ENCODE measurements at regions not wholly inside any gene's neighbourhood (a gene's known extent, or its start where the extent isn't known, plus 50 kb on each side); places are given as distances from the start of the nearest gene placed in this dataset.
A peak's percentile ranks its signal among the peaks of the same experiment; 100 is the strongest.

GRCh38 chr2:120939595-120940318 lies 204.1 kb downstream of the GLI2 start:
- Histone ChIP-seq H3K9me3 (ENCODE audit: control insufficient read depth in 2 of 2, low read length in 2 of 2) (no peaks in the 10 kb centered on the region), H3K4me1 (ENCODE audit: control insufficient read depth, insufficient read depth, low read length) (peaks cover 65% of the 10 kb centered on the region), H3K9ac (ENCODE audit: low read length in 2 of 2) (no peak overlapping the region), H3K4me3 (ENCODE audit: low read length in 2 of 2) (peak overlapping the region in 1 of 2 donors; percentile 15), H3K36me3 (ENCODE audit: control insufficient read depth in 2 of 2, insufficient read depth in 2 of 2, low read length in 2 of 2) (no peaks in the 10 kb centered on the region), H3K27me3 (ENCODE audit: control insufficient read depth in 1 of 2, insufficient read depth in 2 of 2, low read length in 2 of 2) (peaks cover 0 to 2% of the 10 kb centered on the region in 2 donors), H3K27ac (ENCODE audit: low read length) (peak overlapping the region; percentile 3)

- Histone ChIP-seq H3K27ac (ENCODE audit: low read length) (peak overlapping the region; percentile 3), H3K4me1 (ENCODE audit: control insufficient read depth, insufficient read depth, low read length) (peaks cover 60% of the 10 kb centered on the region), H3K9me3 (ENCODE audit: control insufficient read depth in 2 of 2, low read length in 2 of 2) (no peaks in the 10 kb centered on the region), H3K27me3 (ENCODE audit: control insufficient read depth in 1 of 2, insufficient read depth in 2 of 2, low read length in 2 of 2) (peaks cover 0 to 2% of the 10 kb centered on the region in 2 donors), H3K4me3 (ENCODE audit: low read length in 2 of 2) (no peak overlapping the region), H3K9ac (ENCODE audit: low read length in 2 of 2) (no peak overlapping the region), H3K36me3 (ENCODE audit: control insufficient read depth in 2 of 2, insufficient read depth in 2 of 2, low read length in 2 of 2) (no peaks in the 10 kb centered on the region)
Measured at GRCh38 chr2:120940319-120940696, 204.6 kb downstream of the GLI2 start.

- no peak overlapping the region for H3K27ac ChIP-seq (ENCODE audit: low read length)
- H3K4me3 ChIP-seq (ENCODE audit: low read length in 2 of 2), result no peak overlapping the region
- no peaks in the 10 kb centered on the region for H3K9me3 ChIP-seq (ENCODE audit: control insufficient read depth in 2 of 2, low read length in 2 of 2)
Measured at GRCh38 chr2:120940726-120941256, 205.1 kb downstream of the GLI2 start.

GRCh38 chr2:120941571-120942120 lies 206.0 kb downstream of the GLI2 start:
- H3K9ac ChIP-seq (ENCODE audit: low read length in 2 of 2), result no peak overlapping the region
- peaks cover 0 to 2% of the 10 kb centered on the region in 2 donors for H3K27me3 ChIP-seq (ENCODE audit: control insufficient read depth in 1 of 2, insufficient read depth in 2 of 2, low read length in 2 of 2)
- H3K4me1 ChIP-seq (ENCODE audit: control insufficient read depth, insufficient read depth, low read length), result peaks cover 46% of the 10 kb centered on the region
- H3K9me3 ChIP-seq (ENCODE audit: control insufficient read depth in 2 of 2, low read length in 2 of 2), result no peaks in the 10 kb centered on the region
- H3K27ac ChIP-seq (ENCODE audit: low read length), result no peak overlapping the region
- H3K36me3 ChIP-seq (ENCODE audit: control insufficient read depth in 2 of 2, insufficient read depth in 2 of 2, low read length in 2 of 2), result peaks cover 0 to 2% of the 10 kb centered on the region in 2 donors
- H3K4me3 ChIP-seq (ENCODE audit: low read length in 2 of 2), result no peak overlapping the region

More at GRCh38 chr2:120940726-120941256, 205.1 kb downstream of the GLI2 start:
- Histone ChIP-seq H3K27me3 (ENCODE audit: control insufficient read depth in 1 of 2, insufficient read depth in 2 of 2, low read length in 2 of 2) (peaks cover 0 to 2% of the 10 kb centered on the region in 2 donors), H3K36me3 (ENCODE audit: control insufficient read depth in 2 of 2, insufficient read depth in 2 of 2, low read length in 2 of 2) (peaks cover 0 to 2% of the 10 kb centered on the region in 2 donors), H3K9ac (ENCODE audit: low read length in 2 of 2) (no peak overlapping the region), H3K4me1 (ENCODE audit: control insufficient read depth, insufficient read depth, low read length) (peaks cover 55% of the 10 kb centered on the region)

- Histone ChIP-seq H3K27ac (ENCODE audit: low read length) (no peak overlapping the region), H3K9me3 (ENCODE audit: control insufficient read depth in 2 of 2, low read length in 2 of 2) (no peaks in the 10 kb centered on the region), H3K36me3 (ENCODE audit: control insufficient read depth in 2 of 2, insufficient read depth in 2 of 2, low read length in 2 of 2) (peaks cover 0 to 2% of the 10 kb centered on the region in 2 donors), H3K4me3 (ENCODE audit: low read length in 2 of 2) (no peak overlapping the region), H3K4me1 (ENCODE audit: control insufficient read depth, insufficient read depth, low read length) (peaks cover 36% of the 10 kb centered on the region), H3K27me3 (ENCODE audit: control insufficient read depth in 1 of 2, insufficient read depth in 2 of 2, low read length in 2 of 2) (peaks cover 0 to 2% of the 10 kb centered on the region in 2 donors), H3K9ac (ENCODE audit: low read length in 2 of 2) (no peak overlapping the region)
Measured at GRCh38 chr2:120942658-120943057, 207.0 kb downstream of the GLI2 start.

- peaks cover 28% of the 10 kb centered on the region for H3K4me1 ChIP-seq (ENCODE audit: control insufficient read depth, insufficient read depth, low read length)
- H3K9me3 ChIP-seq (ENCODE audit: control insufficient read depth in 2 of 2, low read length in 2 of 2), result no peaks in the 10 kb centered on the region
- H3K27ac ChIP-seq (ENCODE audit: low read length), result no peak overlapping the region
- no peak overlapping the region for H3K9ac ChIP-seq (ENCODE audit: low read length in 2 of 2)
- H3K36me3 ChIP-seq (ENCODE audit: control insufficient read depth in 2 of 2, insufficient read depth in 2 of 2, low read length in 2 of 2), result peaks cover 0 to 2% of the 10 kb centered on the region in 2 donors
- no peak overlapping the region for H3K4me3 ChIP-seq (ENCODE audit: low read length in 2 of 2)
- peaks cover 0 to 2% of the 10 kb centered on the region in 2 donors for H3K27me3 ChIP-seq (ENCODE audit: control insufficient read depth in 1 of 2, insufficient read depth in 2 of 2, low read length in 2 of 2)
Measured at GRCh38 chr2:120943403-120944034, 207.9 kb downstream of the GLI2 start.

- no peak overlapping the region for H3K27ac ChIP-seq (ENCODE audit: low read length)
- no peak overlapping the region for H3K4me3 ChIP-seq (ENCODE audit: low read length in 2 of 2)
- H3K9me3 ChIP-seq (ENCODE audit: control insufficient read depth in 2 of 2, low read length in 2 of 2), result no peaks in the 10 kb centered on the region
- H3K27me3 ChIP-seq (ENCODE audit: control insufficient read depth in 1 of 2, insufficient read depth in 2 of 2, low read length in 2 of 2), result peaks cover 0 to 2% of the 10 kb centered on the region in 2 donors
- peaks cover 25% of the 10 kb centered on the region for H3K4me1 ChIP-seq (ENCODE audit: control insufficient read depth, insufficient read depth, low read length)
- H3K36me3 ChIP-seq (ENCODE audit: control insufficient read depth in 2 of 2, insufficient read depth in 2 of 2, low read length in 2 of 2), result peaks cover 2% of the 10 kb centered on the region in 2 donors
- no peak overlapping the region for H3K9ac ChIP-seq (ENCODE audit: low read length in 2 of 2)
Measured at GRCh38 chr2:120944575-120944974, 208.9 kb downstream of the GLI2 start.

GRCh38 chr2:120945091-120945490 lies 209.4 kb downstream of the GLI2 start:
- Histone ChIP-seq H3K36me3 (ENCODE audit: control insufficient read depth in 2 of 2, insufficient read depth in 2 of 2, low read length in 2 of 2) (peaks cover 2 to 4% of the 10 kb centered on the region in 2 donors), H3K27me3 (ENCODE audit: control insufficient read depth in 1 of 2, insufficient read depth in 2 of 2, low read length in 2 of 2) (peaks cover 0 to 2% of the 10 kb centered on the region in 2 donors), H3K4me3 (ENCODE audit: low read length in 2 of 2) (no peak overlapping the region)

GRCh38 chr2:120945832-120946499 lies 210.3 kb downstream of the GLI2 start:
- H3K9ac ChIP-seq (ENCODE audit: low read length in 2 of 2), result no peak overlapping the region
- no peak overlapping the region for H3K27ac ChIP-seq (ENCODE audit: low read length)
- H3K4me1 ChIP-seq (ENCODE audit: control insufficient read depth, insufficient read depth, low read length), result peaks cover 12% of the 10 kb centered on the region
- H3K36me3 ChIP-seq (ENCODE audit: control insufficient read depth in 2 of 2, insufficient read depth in 2 of 2, low read length in 2 of 2), result peaks cover 2 to 6% of the 10 kb centered on the region in 2 donors
- no peak overlapping the region for H3K4me3 ChIP-seq (ENCODE audit: low read length in 2 of 2)
- peaks cover 0 to 2% of the 10 kb centered on the region in 2 donors for H3K27me3 ChIP-seq (ENCODE audit: control insufficient read depth in 1 of 2, insufficient read depth in 2 of 2, low read length in 2 of 2)
- no peaks in the 10 kb centered on the region for H3K9me3 ChIP-seq (ENCODE audit: control insufficient read depth in 2 of 2, low read length in 2 of 2)

More at GRCh38 chr2:120945091-120945490, 209.4 kb downstream of the GLI2 start:
- no peaks in the 10 kb centered on the region for H3K9me3 ChIP-seq (ENCODE audit: control insufficient read depth in 2 of 2, low read length in 2 of 2)
- no peak overlapping the region for H3K27ac ChIP-seq (ENCODE audit: low read length)
- H3K4me1 ChIP-seq (ENCODE audit: control insufficient read depth, insufficient read depth, low read length), result peaks cover 20% of the 10 kb centered on the region
- no peak overlapping the region for H3K9ac ChIP-seq (ENCODE audit: low read length in 2 of 2)

- Histone ChIP-seq H3K36me3 (ENCODE audit: control insufficient read depth in 2 of 2, insufficient read depth in 2 of 2, low read length in 2 of 2) (peaks cover 2 to 6% of the 10 kb centered on the region in 2 donors), H3K4me1 (ENCODE audit: control insufficient read depth, insufficient read depth, low read length) (peaks cover 6% of the 10 kb centered on the region), H3K9me3 (ENCODE audit: control insufficient read depth in 2 of 2, low read length in 2 of 2) (no peaks in the 10 kb centered on the region), H3K4me3 (ENCODE audit: low read length in 2 of 2) (no peak overlapping the region), H3K9ac (ENCODE audit: low read length in 2 of 2) (no peak overlapping the region), H3K27me3 (ENCODE audit: control insufficient read depth in 1 of 2, insufficient read depth in 2 of 2, low read length in 2 of 2) (peaks cover 0 to 2% of the 10 kb centered on the region in 2 donors), H3K27ac (ENCODE audit: low read length) (no peak overlapping the region)
Measured at GRCh38 chr2:120947327-120947726, 211.7 kb downstream of the GLI2 start.
